ENCODE measurements at regions not wholly inside any gene's neighbourhood (a gene's known extent, or its start where the extent isn't known, plus 50 kb on each side); places are given as distances from the start of the nearest gene placed in this dataset.

DNA sequence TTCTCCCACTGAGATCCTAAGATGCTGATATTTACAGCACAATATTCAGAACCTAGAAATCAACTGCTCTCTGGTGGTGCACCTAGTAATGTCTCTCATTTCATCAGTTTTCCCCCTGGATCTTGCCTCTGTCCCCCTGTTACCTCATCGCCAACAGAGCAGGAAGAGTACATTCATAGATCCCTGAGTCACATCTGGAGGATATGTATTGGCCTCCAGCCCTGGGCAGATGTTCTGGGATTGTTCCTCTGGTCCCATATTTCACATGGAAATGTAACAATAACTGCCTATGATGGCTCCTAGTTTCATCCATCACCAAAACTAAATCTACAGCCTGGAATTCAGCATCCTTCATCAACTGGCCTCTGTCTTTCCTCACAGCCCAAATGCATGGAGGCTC, 278.8 kb upstream of the SLC14A2 start:
- TF ChIP-seq, protein P1, sequence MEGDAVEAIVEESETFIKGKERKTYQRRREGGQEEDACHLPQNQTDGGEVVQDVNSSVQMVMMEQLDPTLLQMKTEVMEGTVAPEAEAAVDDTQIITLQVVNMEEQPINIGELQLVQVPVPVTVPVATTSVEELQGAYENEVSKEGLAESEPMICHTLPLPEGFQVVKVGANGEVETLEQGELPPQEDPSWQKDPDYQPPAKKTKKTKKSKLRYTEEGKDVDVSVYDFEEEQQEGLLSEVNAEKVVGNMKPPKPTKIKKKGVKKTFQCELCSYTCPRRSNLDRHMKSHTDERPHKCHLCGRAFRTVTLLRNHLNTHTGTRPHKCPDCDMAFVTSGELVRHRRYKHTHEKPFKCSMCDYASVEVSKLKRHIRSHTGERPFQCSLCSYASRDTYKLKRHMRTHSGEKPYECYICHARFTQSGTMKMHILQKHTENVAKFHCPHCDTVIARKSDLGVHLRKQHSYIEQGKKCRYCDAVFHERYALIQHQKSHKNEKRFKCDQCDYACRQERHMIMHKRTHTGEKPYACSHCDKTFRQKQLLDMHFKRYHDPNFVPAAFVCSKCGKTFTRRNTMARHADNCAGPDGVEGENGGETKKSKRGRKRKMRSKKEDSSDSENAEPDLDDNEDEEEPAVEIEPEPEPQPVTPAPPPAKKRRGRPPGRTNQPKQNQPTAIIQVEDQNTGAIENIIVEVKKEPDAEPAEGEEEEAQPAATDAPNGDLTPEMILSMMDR (IDR thresholded peaks at IDR 0.05): no peak
- TF ChIP-seq EZH2 (IDR thresholded peaks at IDR 0.05): no peak
